DOHH2 (cell line): ENCODE measurements at regions not wholly inside any gene's neighbourhood (a gene's known extent, or its start where the extent isn't known, plus 50 kb on each side); places are given as distances from the start of the nearest gene placed in this dataset.

Experiments used
- H3F3A ChIP-seq: fragments of 200-600 bp; sonication (generic), shearing (Covaris generic); 2 replicates; pipeline ENCODE4 v1.6.0; 2016; ENCODE audit warnings: antibody characterized with exemption, mild to moderate bottlenecking; ENCODE audit not compliant: control insufficient read depth, insufficient read depth
- H3K27ac ChIP-seq: fragments of 200-600 bp; sonication (generic); 2 replicates; pipeline ENCODE4 v1.5.1; 2014; ENCODE audit warnings: low read depth, mild to moderate bottlenecking, low read length, moderate library complexity
- H3K27me3 ChIP-seq: fragments of 200-600 bp; sonication (generic); 2 replicates; pipeline ENCODE4 v1.6.1; 2014; ENCODE audit warnings: mild to moderate bottlenecking, low read length, mixed read lengths; ENCODE audit not compliant: control insufficient read depth
- H3K36me3 ChIP-seq: fragments of 200-600 bp; sonication (generic); 2 replicates; pipeline ENCODE4 v1.6.1; 2014; ENCODE audit warnings: mild to moderate bottlenecking, low read length, moderate library complexity, mixed read lengths; ENCODE audit not compliant: control insufficient read depth
- H3K4me1 ChIP-seq: fragments of 200-600 bp; sonication (generic); 2 replicates; pipeline ENCODE4 v1.6.1; 2014; ENCODE audit warnings: mild to moderate bottlenecking, low read length, mixed read lengths; ENCODE audit not compliant: control insufficient read depth
- H3K4me2 ChIP-seq: fragments of 200-600 bp; sonication (generic); 2 replicates; pipeline ENCODE4 v1.6.0; 2014; ENCODE audit warnings: mild to moderate bottlenecking, low read length, moderate library complexity
- H3K4me3 ChIP-seq: fragments of 200-600 bp; sonication (generic); 2 replicates; pipeline ENCODE4 v1.5.1; 2014; ENCODE audit warnings: mild to moderate bottlenecking, low read length, mixed read lengths
- H3K79me2 ChIP-seq: fragments of 200-600 bp; sonication (generic); 2 replicates; pipeline ENCODE4 v1.6.1; 2014; ENCODE audit warnings: mild to moderate bottlenecking, low read length, mixed read lengths; ENCODE audit not compliant: control insufficient read depth
- H3K9me2 ChIP-seq: fragments of 200-600 bp; sonication (generic); replicated peaks from 2 replicates; pipeline ENCODE4 v1.6.1; 2014; ENCODE audit warnings: mild to moderate bottlenecking, low read length, mixed read lengths; ENCODE audit not compliant: control insufficient read depth
- H3K9me3 ChIP-seq: fragments of 200-600 bp; sonication (generic); 2 replicates; pipeline ENCODE4 v1.6.1; 2014; ENCODE audit warnings: antibody characterized with exemption, low read length, mixed read lengths; ENCODE audit not compliant: control insufficient read depth, insufficient read depth
- H4K20me1 ChIP-seq: fragments of 200-600 bp; sonication (generic); 2 replicates; pipeline ENCODE4 v1.6.0; 2014; ENCODE audit warnings: low read depth, mild to moderate bottlenecking, antibody characterized with exemption, low read length, moderate library complexity; ENCODE audit not compliant: control insufficient read depth, insufficient read depth
- EZH2phosphoT487 ChIP-seq: fragments of 200-600 bp; sonication (generic); IDR thresholded peaks from 2 replicates; pipeline ENCODE4 v1.6.1; 2017; ENCODE audit warnings: borderline replicate concordance, mild to moderate bottlenecking, antibody characterized with exemption, low read length, moderate library complexity, mixed read lengths
- TF ChIP-seq, protein P1 (sequence below): fragments of 200-600 bp; sonication (generic); IDR thresholded peaks from one replicate; pipeline ENCODE4 v1.5.1; 2014; ENCODE audit warnings: antibody characterized with exemption, mild to moderate bottlenecking, low read depth, low read length; ENCODE audit not compliant: poor library complexity, severe bottlenecking

DNA sequence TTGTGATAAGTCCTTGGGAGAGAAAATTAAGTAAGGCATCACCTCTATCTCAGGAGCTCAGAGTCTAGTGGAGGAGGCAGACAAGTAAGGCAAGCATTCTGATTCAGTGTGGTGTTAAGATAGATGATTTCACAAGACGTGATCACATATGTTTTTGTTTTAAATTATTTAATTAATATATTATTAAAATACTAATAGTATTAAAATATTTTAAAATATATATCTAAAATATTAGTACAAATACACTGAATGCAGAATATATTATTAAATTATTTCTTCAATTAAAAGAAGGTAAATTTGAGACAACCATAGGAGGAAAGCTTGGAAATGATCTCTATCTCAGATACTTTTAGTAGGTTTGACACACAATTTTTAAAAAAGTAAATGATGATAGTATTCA is 51.5 kb upstream of the ANO4 start:
- no peaks in the 10 kb centered on the region for H3K9me3 ChIP-seq
- TF ChIP-seq, protein P1, sequence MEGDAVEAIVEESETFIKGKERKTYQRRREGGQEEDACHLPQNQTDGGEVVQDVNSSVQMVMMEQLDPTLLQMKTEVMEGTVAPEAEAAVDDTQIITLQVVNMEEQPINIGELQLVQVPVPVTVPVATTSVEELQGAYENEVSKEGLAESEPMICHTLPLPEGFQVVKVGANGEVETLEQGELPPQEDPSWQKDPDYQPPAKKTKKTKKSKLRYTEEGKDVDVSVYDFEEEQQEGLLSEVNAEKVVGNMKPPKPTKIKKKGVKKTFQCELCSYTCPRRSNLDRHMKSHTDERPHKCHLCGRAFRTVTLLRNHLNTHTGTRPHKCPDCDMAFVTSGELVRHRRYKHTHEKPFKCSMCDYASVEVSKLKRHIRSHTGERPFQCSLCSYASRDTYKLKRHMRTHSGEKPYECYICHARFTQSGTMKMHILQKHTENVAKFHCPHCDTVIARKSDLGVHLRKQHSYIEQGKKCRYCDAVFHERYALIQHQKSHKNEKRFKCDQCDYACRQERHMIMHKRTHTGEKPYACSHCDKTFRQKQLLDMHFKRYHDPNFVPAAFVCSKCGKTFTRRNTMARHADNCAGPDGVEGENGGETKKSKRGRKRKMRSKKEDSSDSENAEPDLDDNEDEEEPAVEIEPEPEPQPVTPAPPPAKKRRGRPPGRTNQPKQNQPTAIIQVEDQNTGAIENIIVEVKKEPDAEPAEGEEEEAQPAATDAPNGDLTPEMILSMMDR: no peak
- no peak for TF ChIP-seq EZH2phosphoT487
- H3K4me2 ChIP-seq: no peak overlapping the region
- no peaks in the 10 kb centered on the region for H3K4me1 ChIP-seq
- H3K79me2 ChIP-seq: no peaks in the 10 kb centered on the region
- no peaks in the 10 kb centered on the region for H3K27me3 ChIP-seq
- no peak overlapping the region for H3K27ac ChIP-seq
- no peaks in the 10 kb centered on the region for H4K20me1 ChIP-seq
- H3K9me2 ChIP-seq: no peaks in the 10 kb centered on the region
- no peaks in the 10 kb centered on the region for H3F3A ChIP-seq
- H3K36me3 ChIP-seq: no peaks in the 10 kb centered on the region
- H3K4me3 ChIP-seq: no peak overlapping the region
